Activated CD8-positive, alpha-beta memory T cell treated with anti-CD3 and anti-CD28 coated beads for 36 hours (primary cell): ENCODE measurements at regions not wholly inside any gene's neighbourhood (a gene's known extent, or its start where the extent isn't known, plus 50 kb on each side); places are given as distances from the start of the nearest gene placed in this dataset.

Source experiments
- CTCF ChIA-PET: fragments of 350-600 bp; sonication (Branson Sonifier 250); formaldehyde crosslinking; loops from one replicate; lab custom pipeline; 2021; ENCODE audit warnings: antibody characterized with exemption; lab: Charles Lee
- POLR2A ChIA-PET: fragments of 350-600 bp; sonication (Branson Sonifier 250); formaldehyde crosslinking; loops from one replicate; lab custom pipeline; 2021; ENCODE audit warnings: antibody characterized with exemption; lab: Charles Lee

GRCh38 chr15:35874260-35874905 lies 328.4 kb upstream of the DPH6 start:
- POLR2A ChIA-PET, result no interaction called here
- CTCF ChIA-PET, result no interaction called here

- CTCF ChIA-PET, result no interaction called here
- POLR2A ChIA-PET, result no interaction called here
Measured at GRCh38 chr15:35876762-35877161, 330.8 kb upstream of the DPH6 start.

GRCh38 chr15:35880896-35881295 lies 334.9 kb upstream of the DPH6 start:
- CTCF ChIA-PET, result interaction anchor here (0.9 kb wide), 1 partner anchor 28 kb away, joined by 3 read pairs; no protein-coding TSS in a partner anchor

GRCh38 chr15:35885870-35886269 lies 339.9 kb upstream of the DPH6 start:
- CTCF ChIA-PET, result no interaction called here
- POLR2A ChIA-PET, result no interaction called here

More at GRCh38 chr15:35880896-35881295, 334.9 kb upstream of the DPH6 start:
- POLR2A ChIA-PET, result no interaction called here

GRCh38 chr15:35886765-35887164 lies 340.8 kb upstream of the DPH6 start:
- ChIA-PET CTCF (no interaction called here), POLR2A (no interaction called here)

GRCh38 chr15:35888815-35889214 lies 342.9 kb upstream of the DPH6 start:
- ChIA-PET POLR2A (no interaction called here), CTCF (no interaction called here)

- ChIA-PET CTCF (no interaction called here), POLR2A (no interaction called here)
Measured at GRCh38 chr15:35907511-35907910, 361.5 kb upstream of the DPH6 start.

- POLR2A ChIA-PET, result no interaction called here
- CTCF ChIA-PET, result no interaction called here
Measured at GRCh38 chr15:35909414-35909813, 363.4 kb upstream of the DPH6 start.

- POLR2A ChIA-PET, result no interaction called here
- CTCF ChIA-PET, result no interaction called here
Measured at GRCh38 chr15:35910227-35910626, 364.3 kb upstream of the DPH6 start.

GRCh38 chr15:35911052-35911777 lies 365.2 kb upstream of the DPH6 start:
- CTCF ChIA-PET, result no interaction called here
- POLR2A ChIA-PET, result no interaction called here

- ChIA-PET POLR2A (no interaction called here), CTCF (no interaction called here)
Measured at GRCh38 chr15:35912196-35912595, 366.2 kb upstream of the DPH6 start.

GRCh38 chr15:35914573-35914972 lies 368.6 kb upstream of the DPH6 start:
- POLR2A ChIA-PET, result no interaction called here
- CTCF ChIA-PET, result no interaction called here

GRCh38 chr15:35921046-35921445 lies 375.1 kb upstream of the DPH6 start:
- ChIA-PET POLR2A (no interaction called here), CTCF (no interaction called here)

GRCh38 chr15:35925275-35926006 lies 379.5 kb upstream of the DPH6 start:
- ChIA-PET CTCF (no interaction called here), POLR2A (no interaction called here)

GRCh38 chr15:35926007-35926380 lies 380.0 kb upstream of the DPH6 start:
- POLR2A ChIA-PET, result no interaction called here
- CTCF ChIA-PET, result no interaction called here

GRCh38 chr15:35928847-35929246 lies 382.9 kb upstream of the DPH6 start:
- CTCF ChIA-PET, result no interaction called here
- POLR2A ChIA-PET, result no interaction called here

- CTCF ChIA-PET, result no interaction called here
Measured at GRCh38 chr15:35929740-35930444, 383.9 kb upstream of the DPH6 start.

GRCh38 chr15:35931799-35932341 lies 385.9 kb upstream of the DPH6 start:
- ChIA-PET POLR2A (no interaction called here), CTCF (no interaction called here)

More at GRCh38 chr15:35929740-35930444, 383.9 kb upstream of the DPH6 start:
- POLR2A ChIA-PET, result interaction anchor here (0.6 kb wide), 1 partner anchor 1171 kb away, joined by 4 read pairs; no protein-coding TSS in a partner anchor

GRCh38 chr15:35932531-35932930 lies 386.6 kb upstream of the DPH6 start:
- ChIA-PET CTCF (no interaction called here), POLR2A (no interaction called here)

- ChIA-PET CTCF (no interaction called here), POLR2A (no interaction called here)
Measured at GRCh38 chr15:35933531-35933930, 387.6 kb upstream of the DPH6 start.
